CD4-positive, CD25-positive, alpha-beta regulatory T cell (primary cell): ENCODE measurements at regions not wholly inside any gene's neighbourhood (a gene's known extent, or its start where the extent isn't known, plus 50 kb on each side); places are given as distances from the start of the nearest gene placed in this dataset.

Experiments used
- ATAC-seq, 2 donors: fragments of 150-1000 bp; cut with Tn5 transposase; one replicate each; pipeline ENCODE4 v1.10.0; 2021; ENCODE audit warnings: low read depth in 2 of 2, moderate number of reproducible peaks in 2 of 2, moderate library complexity in 1 of 2
- DNase-seq, 3 donors: peaks; one replicate each; pipeline versions ENCODE4 v3.0.0 to v3.0.0-alpha.2; 2012 to 2022; ENCODE audit warnings: mixed read lengths in 1 of 3
- H3K27ac ChIP-seq: one replicate; pipeline ENCODE4 v1.7.0; 2013; ENCODE audit warnings: mild to moderate bottlenecking, low read length; ENCODE audit not compliant: insufficient read depth, poor library complexity, severe bottlenecking
- H3K27me3 ChIP-seq: one replicate; pipeline ENCODE4 v1.7.0; 2013; ENCODE audit warnings: low read length; ENCODE audit not compliant: control insufficient read depth, insufficient read depth
- H3K36me3 ChIP-seq: one replicate; pipeline ENCODE4 v1.7.0; 2013; ENCODE audit warnings: mild to moderate bottlenecking, low read length, moderate library complexity; ENCODE audit not compliant: control insufficient read depth, insufficient read depth
- H3K4me1 ChIP-seq: 2 replicates; pipeline ENCODE4 v1.7.0; 2013; ENCODE audit warnings: mild to moderate bottlenecking, low read length; ENCODE audit not compliant: insufficient read depth, control insufficient read depth, poor library complexity, severe bottlenecking
- H3K4me3 ChIP-seq: one replicate; pipeline ENCODE4 v1.7.0; 2013; ENCODE audit warnings: low read depth, mild to moderate bottlenecking, low read length, moderate library complexity
- H3K9me3 ChIP-seq, 2 experiments: 1 replicate in 1 of 2; 2 replicates in 1 of 2; pipeline ENCODE4 v1.7.0; 2013; ENCODE audit warnings: low read length in 2 of 2, mild to moderate bottlenecking in 1 of 2, moderate library complexity in 1 of 2; ENCODE audit not compliant: control insufficient read depth in 2 of 2
- H3K27ac Mint-ChIP-seq, 3 donors: one replicate each; pipeline ENCODE4 v1.8.0; 2020 to 2022; ENCODE audit warnings: mild to moderate bottlenecking in 3 of 3, mixed read lengths in 3 of 3, moderate library complexity in 2 of 3
- H3K27me3 Mint-ChIP-seq: one replicate; pipeline ENCODE4 v1.8.0; 2022; ENCODE audit warnings: mild to moderate bottlenecking, mixed read lengths
- H3K36me3 Mint-ChIP-seq: one replicate; pipeline ENCODE4 v1.8.0; 2020; ENCODE audit warnings: mixed read lengths
- H3K4me1 Mint-ChIP-seq, 4 donors: one replicate each; pipeline ENCODE4 v1.8.0; 2020 to 2022; ENCODE audit warnings: mixed read lengths in 4 of 4, mild to moderate bottlenecking in 1 of 4
- H3K4me3 Mint-ChIP-seq, 4 donors: one replicate each; pipeline ENCODE4 v1.8.0; 2020 to 2022; ENCODE audit warnings: mild to moderate bottlenecking in 4 of 4, mixed read lengths in 4 of 4, moderate library complexity in 3 of 4
- H3K9me3 Mint-ChIP-seq, 7 donors: one replicate each; pipeline ENCODE4 v1.8.0; 2020 to 2022; ENCODE audit warnings: mixed read lengths in 7 of 7, mild to moderate bottlenecking in 3 of 7, moderate library complexity in 2 of 7

- H3K36me3 ChIP-seq = no peaks in the 10 kb centered on the region
- DNase-seq = no peak
- Mint-ChIP-seq H3K36me3 (peaks cover 3% of the 10 kb centered on the region), H3K27ac (no peak overlapping the region), H3K27me3 (no peaks in the 10 kb centered on the region), H3K4me3 (no peak overlapping the region), H3K4me1 (no peaks in the 10 kb centered on the region), H3K9me3 (peaks cover 0 to 29% (median 8%) of the 10 kb centered on the region in 7 donors)
- no peak overlapping the region for H3K4me3 ChIP-seq
- H3K4me1 ChIP-seq = no peaks in the 10 kb centered on the region
- no peaks in the 10 kb centered on the region for H3K27me3 ChIP-seq
- H3K9me3 ChIP-seq = peaks cover 5 to 8% of the 10 kb centered on the region in 2 experiments
- no peak overlapping the region for H3K27ac ChIP-seq
- no peak for ATAC-seq
Measured at GRCh38 chr3:77772459-77772858, 732.6 kb downstream of the ROBO2 start.

DNA sequence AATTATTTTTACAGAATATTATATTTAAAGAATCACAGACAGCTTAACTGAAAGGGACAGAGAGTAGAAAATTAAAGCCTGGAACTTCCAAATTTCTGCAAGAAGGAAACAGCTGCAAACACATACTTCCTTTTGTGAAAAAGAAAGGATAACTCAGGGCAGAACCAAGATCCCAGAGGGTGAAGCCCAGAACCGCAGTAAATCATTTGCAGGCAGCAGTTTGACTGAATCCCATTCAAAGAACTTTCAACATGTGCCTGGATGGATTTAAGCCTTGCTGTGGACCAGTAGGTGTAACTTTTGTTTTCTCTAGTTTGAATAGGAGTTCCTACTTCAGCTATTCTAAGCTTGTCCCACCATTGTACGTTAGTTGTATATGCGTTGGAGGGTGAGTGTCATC is 733.2 kb downstream of the ROBO2 start:
- Mint-ChIP-seq H3K4me3 (no peak overlapping the region), H3K4me1 (no peaks in the 10 kb centered on the region), H3K36me3 (peaks cover 3% of the 10 kb centered on the region), H3K27me3 (no peaks in the 10 kb centered on the region), H3K27ac (no peak overlapping the region), H3K9me3 (peaks cover 0 to 29% (median 8%) of the 10 kb centered on the region in 7 donors)
- no peak overlapping the region for H3K27ac ChIP-seq
- no peaks in the 10 kb centered on the region for H3K4me1 ChIP-seq
- H3K4me3 ChIP-seq = no peak overlapping the region
- ATAC-seq (no peak), DNase-seq (no peak)
- peaks cover 5 to 8% of the 10 kb centered on the region in 2 experiments for H3K9me3 ChIP-seq
- no peaks in the 10 kb centered on the region for H3K36me3 ChIP-seq
- H3K27me3 ChIP-seq = no peaks in the 10 kb centered on the region

DNA sequence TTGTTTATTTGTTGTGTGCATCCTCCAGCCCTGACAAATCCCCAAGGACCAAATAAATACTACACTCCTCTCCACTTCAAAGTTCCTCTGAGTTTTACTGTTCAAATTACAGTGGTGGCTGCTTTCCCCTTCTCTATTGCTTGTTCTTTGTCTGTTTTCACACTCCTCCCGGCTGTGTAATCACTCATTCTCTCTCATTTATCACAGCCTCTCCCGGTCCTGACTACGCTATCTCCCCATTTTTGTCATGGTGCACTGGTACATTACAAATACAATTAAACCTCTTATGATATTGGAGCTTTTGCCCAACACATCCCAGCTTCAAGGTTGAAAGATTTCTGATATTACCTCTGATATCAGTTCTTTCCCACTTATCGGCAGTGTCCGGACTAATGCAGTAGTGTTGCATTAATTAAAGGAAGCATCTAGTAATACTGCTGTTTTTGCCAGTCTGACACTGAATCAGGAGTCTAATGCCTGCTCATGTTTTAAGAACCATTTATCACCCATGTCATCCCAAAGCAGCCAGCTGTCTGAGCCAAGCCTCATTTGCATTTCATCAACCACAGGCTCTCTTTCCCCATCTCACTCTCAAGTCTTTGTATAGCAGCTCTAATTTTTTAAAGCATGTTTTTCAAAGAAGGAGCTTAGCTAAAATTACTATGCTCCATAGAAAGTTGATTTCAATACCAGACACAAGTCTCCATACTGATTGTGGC is 740.5 kb downstream of the ROBO2 start:
- H3K27ac Mint-ChIP-seq = no peak overlapping the region
- H3K36me3 ChIP-seq = no peaks in the 10 kb centered on the region

GRCh38 chr3:77786216-77786615 is 746.3 kb downstream of the ROBO2 start:
- H3K4me3 ChIP-seq = no peak overlapping the region
- H3K27me3 ChIP-seq = no peaks in the 10 kb centered on the region
- H3K27ac ChIP-seq = no peak overlapping the region
- H3K27me3 Mint-ChIP-seq = no peaks in the 10 kb centered on the region
- DNase-seq (no peak), ATAC-seq (no peak)
- no peak overlapping the region for H3K4me3 Mint-ChIP-seq
- H3K27ac Mint-ChIP-seq = no peak overlapping the region
- no peaks in the 10 kb centered on the region for H3K4me1 ChIP-seq
- no peaks in the 10 kb centered on the region for H3K36me3 Mint-ChIP-seq
- no peaks in the 10 kb centered on the region for H3K36me3 ChIP-seq
- H3K4me1 Mint-ChIP-seq = no peaks in the 10 kb centered on the region
- H3K9me3 Mint-ChIP-seq = peaks cover 5 to 24% (median 7%) of the 10 kb centered on the region in 7 donors
- H3K9me3 ChIP-seq = no peaks in the 10 kb centered on the region

More for the DNA sequence above, 740.5 kb downstream of the ROBO2 start:
- Mint-ChIP-seq H3K9me3 (peaks cover 7 to 25% (median 9%) of the 10 kb centered on the region in 7 donors), H3K4me1 (no peaks in the 10 kb centered on the region), H3K36me3 (no peaks in the 10 kb centered on the region), H3K4me3 (no peak overlapping the region), H3K27me3 (no peaks in the 10 kb centered on the region)
- ATAC-seq = no peak
- no peak overlapping the region for H3K4me3 ChIP-seq
- no peak for DNase-seq
- no peaks in the 10 kb centered on the region for H3K9me3 ChIP-seq
- H3K27me3 ChIP-seq = no peaks in the 10 kb centered on the region
- no peaks in the 10 kb centered on the region for H3K4me1 ChIP-seq
- H3K27ac ChIP-seq = no peak overlapping the region

GRCh38 chr3:77795013-77795412 is 755.1 kb downstream of the ROBO2 start:
- H3K4me1 Mint-ChIP-seq = no peaks in the 10 kb centered on the region
- no peaks in the 10 kb centered on the region for H3K36me3 Mint-ChIP-seq
- H3K9me3 Mint-ChIP-seq = peaks cover 0 to 21% (median 5%) of the 10 kb centered on the region in 7 donors
- no peak overlapping the region for H3K27ac ChIP-seq
- no peak overlapping the region for H3K4me3 Mint-ChIP-seq
- no peak for DNase-seq
- no peak for ATAC-seq
- no peaks in the 10 kb centered on the region for H3K36me3 ChIP-seq
- no peak overlapping the region for H3K4me3 ChIP-seq
- H3K27me3 Mint-ChIP-seq = no peaks in the 10 kb centered on the region
- H3K27ac Mint-ChIP-seq = no peak overlapping the region
- H3K9me3 ChIP-seq = peaks cover 0 to 6% of the 10 kb centered on the region in 2 experiments
- no peaks in the 10 kb centered on the region for H3K27me3 ChIP-seq
- H3K4me1 ChIP-seq = no peaks in the 10 kb centered on the region

- Mint-ChIP-seq H3K4me1 (no peaks in the 10 kb centered on the region), H3K27ac (no peak overlapping the region), H3K36me3 (no peaks in the 10 kb centered on the region), H3K4me3 (no peak overlapping the region), H3K27me3 (no peaks in the 10 kb centered on the region), H3K9me3 (peaks cover 0 to 9% (median 2%) of the 10 kb centered on the region in 7 donors)
- Histone ChIP-seq H3K4me1 (no peaks in the 10 kb centered on the region), H3K36me3 (no peaks in the 10 kb centered on the region), H3K4me3 (no peak overlapping the region), H3K9me3 (peaks cover 2 to 6% of the 10 kb centered on the region in 2 experiments), H3K27me3 (no peaks in the 10 kb centered on the region), H3K27ac (no peak overlapping the region)
- ATAC-seq (no peak), DNase-seq (no peak)
Measured at GRCh38 chr3:77799278-77799677, 759.4 kb downstream of the ROBO2 start.

DNA sequence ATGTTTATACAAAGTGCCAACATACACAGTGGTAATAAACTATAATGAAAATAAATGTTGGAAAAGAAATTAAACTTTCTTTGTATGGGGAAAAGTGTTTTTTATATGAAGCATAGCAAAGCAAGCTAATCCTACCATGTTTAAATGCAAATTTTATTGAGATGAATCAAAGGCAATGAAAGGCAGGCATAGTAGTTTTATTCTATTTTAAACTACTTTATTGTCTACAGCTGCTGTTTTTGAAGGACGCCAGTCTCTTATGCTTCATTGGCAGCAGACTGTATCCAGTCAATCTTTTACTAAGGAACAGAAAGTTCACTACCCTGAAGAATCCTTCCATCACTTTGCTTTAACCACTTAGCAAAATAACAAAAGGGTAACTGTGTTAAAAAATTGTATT is 761.0 kb downstream of the ROBO2 start:
- Mint-ChIP-seq H3K27me3 (no peaks in the 10 kb centered on the region), H3K4me3 (no peak overlapping the region), H3K27ac (no peak overlapping the region), H3K36me3 (no peaks in the 10 kb centered on the region), H3K9me3 (peaks cover 0 to 7% (median 5%) of the 10 kb centered on the region in 7 donors), H3K4me1 (no peaks in the 10 kb centered on the region)
- DNase-seq (no peak), ATAC-seq (no peak)
- Histone ChIP-seq H3K36me3 (no peaks in the 10 kb centered on the region), H3K4me3 (no peak overlapping the region), H3K27me3 (no peaks in the 10 kb centered on the region), H3K4me1 (no peaks in the 10 kb centered on the region), H3K9me3 (peaks cover 2 to 18% of the 10 kb centered on the region in 2 experiments), H3K27ac (no peak overlapping the region)

DNA sequence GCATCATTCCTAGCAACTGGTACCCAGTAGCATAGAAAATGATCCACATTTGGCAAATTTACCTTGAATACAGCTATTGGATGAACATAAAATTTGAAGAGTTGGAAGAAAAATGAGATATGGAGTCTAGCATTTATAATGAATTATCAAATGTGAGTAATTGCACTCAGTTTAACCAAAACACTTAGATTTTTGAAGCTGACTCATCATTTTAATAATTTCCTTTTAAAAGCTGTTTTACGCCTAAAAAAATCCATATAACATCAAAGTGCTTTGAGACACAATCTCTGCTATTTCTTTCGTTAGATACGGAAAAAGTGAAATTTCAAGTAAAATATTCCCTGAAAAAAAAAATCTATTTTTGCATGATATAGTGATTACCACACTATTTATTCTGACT is 767.4 kb downstream of the ROBO2 start:
- H3K27me3 Mint-ChIP-seq = no peaks in the 10 kb centered on the region
- H3K4me3 ChIP-seq = no peak overlapping the region
- H3K9me3 Mint-ChIP-seq = peaks cover 0 to 8% (median 3%) of the 10 kb centered on the region in 7 donors
- H3K36me3 Mint-ChIP-seq = no peaks in the 10 kb centered on the region
- H3K36me3 ChIP-seq = no peaks in the 10 kb centered on the region
- no peaks in the 10 kb centered on the region for H3K27me3 ChIP-seq
- DNase-seq = no peak
- H3K27ac Mint-ChIP-seq = no peak overlapping the region
- H3K27ac ChIP-seq = no peak overlapping the region
- H3K4me1 Mint-ChIP-seq = no peaks in the 10 kb centered on the region
- ATAC-seq = no peak
- no peaks in the 10 kb centered on the region for H3K4me1 ChIP-seq
- no peak overlapping the region for H3K4me3 Mint-ChIP-seq
- peaks cover 2 to 12% of the 10 kb centered on the region in 2 experiments for H3K9me3 ChIP-seq
